Renal pelvis (tissue), 1 donor: ENCODE measurements at regions not wholly inside any gene's neighbourhood (a gene's known extent, or its start where the extent isn't known, plus 50 kb on each side); places are given as distances from the start of the nearest gene placed in this dataset.

Experiments
- DNase-seq: peaks from one replicate; pipeline ENCODE4 v3.0.0-alpha.2; 2013

- DNase-seq, result no peak
These were observed 284.5 kb upstream of the CTSO start for GRCh38 chr4:156238171-156238570.

- DNase-seq, result no peak
These were observed 283.6 kb upstream of the CTSO start for GRCh38 chr4:156237231-156237630.

GRCh38 chr4:156230176-156230575 is 276.5 kb upstream of the CTSO start:
- DNase-seq, result no peak

GRCh38 chr4:156228676-156229075 is 275.0 kb upstream of the CTSO start:
- no peak for DNase-seq

- DNase-seq, result no peak
These were observed 273.7 kb upstream of the CTSO start for GRCh38 chr4:156227321-156227720.

GRCh38 chr4:156223985-156224384 is 270.3 kb upstream of the CTSO start:
- DNase-seq, result no peak

- DNase-seq, result no peak
These were observed 263.6 kb upstream of the CTSO start for GRCh38 chr4:156217236-156217635.

GRCh38 chr4:156201050-156201449 is 247.4 kb upstream of the CTSO start:
- DNase-seq, result no peak

- DNase-seq, result no peak
These were observed 244.8 kb upstream of the CTSO start for GRCh38 chr4:156198511-156198910.

GRCh38 chr4:156197216-156197615 is 243.6 kb upstream of the CTSO start:
- peak; percentile 61 for DNase-seq

- no peak for DNase-seq
These were observed 243.1 kb upstream of the CTSO start for GRCh38 chr4:156196722-156197121.

- DNase-seq, result no peak
These were observed 242.2 kb upstream of the CTSO start for GRCh38 chr4:156195914-156196313.

- DNase-seq, result no peak
These were observed 241.2 kb upstream of the CTSO start for GRCh38 chr4:156194896-156195295.

- DNase-seq, result no peak
These were observed 240.1 kb upstream of the CTSO start for GRCh38 chr4:156193800-156194199.

- DNase-seq, result peak; percentile 54
These were observed 239.4 kb upstream of the CTSO start for GRCh38 chr4:156193106-156193505.

- no peak for DNase-seq
These were observed 238.4 kb upstream of the CTSO start for GRCh38 chr4:156192033-156192432.

- no peak for DNase-seq
These were observed 237.5 kb upstream of the CTSO start for GRCh38 chr4:156191044-156191781.

GRCh38 chr4:156190615-156191014 is 236.9 kb upstream of the CTSO start:
- DNase-seq, result no peak

- DNase-seq, result no peak
These were observed 234.9 kb upstream of the CTSO start for GRCh38 chr4:156188596-156188995.

GRCh38 chr4:156186111-156186510 is 232.4 kb upstream of the CTSO start:
- DNase-seq, result peak; percentile 28

GRCh38 chr4:156185514-156186055 is 231.9 kb upstream of the CTSO start:
- DNase-seq, result no peak

- no peak for DNase-seq
These were observed 228.6 kb upstream of the CTSO start for GRCh38 chr4:156182269-156182668.

GRCh38 chr4:156177941-156178340 is 224.3 kb upstream of the CTSO start:
- DNase-seq, result no peak

GRCh38 chr4:156176896-156177295 is 223.2 kb upstream of the CTSO start:
- no peak for DNase-seq
